ENCODE measurements at regions not wholly inside any gene's neighbourhood (a gene's known extent, or its start where the extent isn't known, plus 50 kb on each side); places are given as distances from the start of the nearest gene placed in this dataset.
A peak's percentile ranks its signal among the peaks of the same experiment; 100 is the strongest.

DNA sequence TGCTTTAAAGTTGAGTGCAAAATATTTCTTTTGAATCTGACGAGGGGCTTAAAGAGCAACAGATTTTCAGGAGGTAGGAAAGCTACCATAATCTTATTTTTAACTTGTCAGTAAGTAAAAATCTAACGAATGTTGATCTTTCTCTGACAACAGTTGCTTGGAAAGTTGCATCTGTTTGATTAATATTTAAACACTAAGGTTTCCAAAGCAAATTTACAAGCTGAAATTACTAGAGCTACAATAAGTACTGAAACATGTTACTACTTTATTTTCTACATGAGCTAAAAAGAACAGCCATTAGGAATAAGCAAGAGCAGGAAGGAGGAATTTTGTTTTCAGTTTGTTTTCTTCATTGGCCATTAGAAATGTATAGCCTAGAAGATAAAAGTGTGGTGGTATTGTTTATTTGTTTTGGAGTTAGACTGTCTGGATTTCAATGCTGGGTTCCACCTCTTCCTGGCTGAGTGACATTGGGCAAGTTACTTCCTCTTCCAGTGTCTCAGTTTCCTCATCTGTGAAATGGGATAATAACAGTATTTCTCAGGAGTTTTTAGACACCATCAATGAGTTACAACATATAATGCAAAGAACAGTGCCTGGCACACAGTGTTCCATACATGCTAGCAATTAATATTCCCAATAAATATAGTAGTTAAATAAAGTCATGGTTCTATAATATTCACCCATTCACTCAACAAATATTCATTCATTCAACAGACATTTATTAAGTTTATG lies 87.9 kb upstream of the FLRT2 start:
- TF ChIP-seq, protein P1, sequence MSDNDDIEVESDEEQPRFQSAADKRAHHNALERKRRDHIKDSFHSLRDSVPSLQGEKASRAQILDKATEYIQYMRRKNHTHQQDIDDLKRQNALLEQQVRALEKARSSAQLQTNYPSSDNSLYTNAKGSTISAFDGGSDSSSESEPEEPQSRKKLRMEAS (IDR thresholded peaks at IDR 0.05; ENCODE audit: low read depth, low read length) = no peak
- TF ChIP-seq MYC (IDR thresholded peaks at IDR 0.05; ENCODE audit: low read depth, low read length) (no peak), POLR2A (IDR thresholded peaks at IDR 0.05; ENCODE audit: extremely low read depth, insufficient read length) (no peak)
- TF ChIP-seq, protein P2, sequence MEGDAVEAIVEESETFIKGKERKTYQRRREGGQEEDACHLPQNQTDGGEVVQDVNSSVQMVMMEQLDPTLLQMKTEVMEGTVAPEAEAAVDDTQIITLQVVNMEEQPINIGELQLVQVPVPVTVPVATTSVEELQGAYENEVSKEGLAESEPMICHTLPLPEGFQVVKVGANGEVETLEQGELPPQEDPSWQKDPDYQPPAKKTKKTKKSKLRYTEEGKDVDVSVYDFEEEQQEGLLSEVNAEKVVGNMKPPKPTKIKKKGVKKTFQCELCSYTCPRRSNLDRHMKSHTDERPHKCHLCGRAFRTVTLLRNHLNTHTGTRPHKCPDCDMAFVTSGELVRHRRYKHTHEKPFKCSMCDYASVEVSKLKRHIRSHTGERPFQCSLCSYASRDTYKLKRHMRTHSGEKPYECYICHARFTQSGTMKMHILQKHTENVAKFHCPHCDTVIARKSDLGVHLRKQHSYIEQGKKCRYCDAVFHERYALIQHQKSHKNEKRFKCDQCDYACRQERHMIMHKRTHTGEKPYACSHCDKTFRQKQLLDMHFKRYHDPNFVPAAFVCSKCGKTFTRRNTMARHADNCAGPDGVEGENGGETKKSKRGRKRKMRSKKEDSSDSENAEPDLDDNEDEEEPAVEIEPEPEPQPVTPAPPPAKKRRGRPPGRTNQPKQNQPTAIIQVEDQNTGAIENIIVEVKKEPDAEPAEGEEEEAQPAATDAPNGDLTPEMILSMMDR (IDR thresholded peaks at IDR 0.05; ENCODE audit: low read depth, low read length) = no peak
- no peak for DNase-seq (ENCODE audit: low read depth)
- H3K4me3 ChIP-seq (ENCODE audit: low read depth, low read length) = no peak overlapping the region

- TF ChIP-seq, protein P1 (IDR thresholded peaks at IDR 0.05; ENCODE audit: low read depth, low read length) = no peak
- TF ChIP-seq, protein P2 (IDR thresholded peaks at IDR 0.05; ENCODE audit: low read depth, low read length) = no peak
- TF ChIP-seq MYC (IDR thresholded peaks at IDR 0.05; ENCODE audit: low read depth, low read length) = no peak
- no peak for TF ChIP-seq POLR2A (IDR thresholded peaks at IDR 0.05; ENCODE audit: extremely low read depth, insufficient read length)
- DNase-seq (ENCODE audit: low read depth) = no peak
- no peak overlapping the region for H3K4me3 ChIP-seq (ENCODE audit: low read depth, low read length)
Measured at GRCh38 chr14:85442996-85443395, 86.9 kb upstream of the FLRT2 start.

- peak; percentile 2 for DNase-seq (ENCODE audit: low read depth)
- H3K4me3 ChIP-seq (ENCODE audit: low read depth, low read length) = no peak overlapping the region
- TF ChIP-seq, protein P2 (IDR thresholded peaks at IDR 0.05; ENCODE audit: low read depth, low read length) = no peak
- TF ChIP-seq POLR2A (IDR thresholded peaks at IDR 0.05; ENCODE audit: extremely low read depth, insufficient read length) (no peak), MYC (IDR thresholded peaks at IDR 0.05; ENCODE audit: low read depth, low read length) (no peak)
- TF ChIP-seq, protein P1 (IDR thresholded peaks at IDR 0.05; ENCODE audit: low read depth, low read length) = no peak
Measured at GRCh38 chr14:85444635-85445034, 85.3 kb upstream of the FLRT2 start.

DNA sequence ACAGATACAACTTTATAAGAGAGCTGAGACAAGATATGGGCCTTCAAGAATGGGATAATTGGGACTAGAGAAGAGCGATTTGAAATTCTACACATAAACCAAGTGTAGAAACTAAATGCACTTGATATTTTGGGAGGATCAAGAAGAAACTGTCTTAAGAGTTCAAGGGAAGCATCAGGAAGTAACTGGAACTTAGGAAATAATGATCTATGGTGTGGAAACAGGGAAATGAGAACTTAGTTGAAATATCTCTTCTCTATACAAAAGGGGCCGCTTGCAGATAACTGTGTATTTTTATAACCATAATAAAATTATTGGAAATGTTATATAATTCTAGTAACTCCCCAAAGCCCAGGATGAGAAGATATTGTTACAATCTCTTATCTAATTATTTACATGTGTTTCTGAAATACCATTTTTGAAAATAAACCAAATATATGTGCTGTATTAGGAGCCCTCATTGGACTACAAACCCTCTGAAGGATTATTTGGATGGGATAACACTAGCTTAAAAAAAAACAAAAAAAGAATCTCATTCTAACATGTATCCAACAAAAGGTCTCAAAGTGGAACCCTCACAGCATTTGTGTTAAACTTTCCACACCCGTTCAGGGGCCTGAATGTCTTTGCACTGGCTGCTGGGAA lies 84.7 kb upstream of the FLRT2 start:
- TF ChIP-seq, protein P1 (IDR thresholded peaks at IDR 0.05; ENCODE audit: low read depth, low read length) = no peak
- no peak for TF ChIP-seq MYC (IDR thresholded peaks at IDR 0.05; ENCODE audit: low read depth, low read length)
- no peak for TF ChIP-seq POLR2A (IDR thresholded peaks at IDR 0.05; ENCODE audit: extremely low read depth, insufficient read length)
- TF ChIP-seq, protein P2 (IDR thresholded peaks at IDR 0.05; ENCODE audit: low read depth, low read length) = no peak
- DNase-seq (ENCODE audit: low read depth) = no peak
- no peak overlapping the region for H3K4me3 ChIP-seq (ENCODE audit: low read depth, low read length)

DNA sequence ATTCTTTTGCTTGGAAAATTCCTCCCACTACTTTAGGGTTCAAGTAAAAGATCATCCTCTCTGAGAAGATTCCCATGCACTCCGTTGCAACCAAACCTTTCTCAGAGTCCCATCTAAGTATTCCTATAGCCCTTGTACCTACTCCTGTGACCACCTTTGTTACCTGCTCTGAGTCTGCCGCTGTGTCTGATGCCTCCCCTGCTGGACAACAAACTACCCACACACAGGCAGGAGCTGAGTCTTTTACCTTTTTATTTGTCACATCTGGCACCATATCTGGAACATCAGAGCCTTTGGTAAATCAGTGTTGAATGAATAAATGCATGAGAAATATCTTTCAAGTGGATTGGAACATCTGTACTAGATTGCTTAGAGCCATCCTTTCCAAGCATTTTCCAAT lies 82.1 kb upstream of the FLRT2 start:
- TF ChIP-seq, protein P1 (IDR thresholded peaks at IDR 0.05; ENCODE audit: low read depth, low read length) = no peak
- TF ChIP-seq MYC (IDR thresholded peaks at IDR 0.05; ENCODE audit: low read depth, low read length) = no peak
- no peak for TF ChIP-seq POLR2A (IDR thresholded peaks at IDR 0.05; ENCODE audit: extremely low read depth, insufficient read length)
- TF ChIP-seq, protein P2 (IDR thresholded peaks at IDR 0.05; ENCODE audit: low read depth, low read length) = no peak
- no peak for DNase-seq (ENCODE audit: low read depth)
- H3K4me3 ChIP-seq (ENCODE audit: low read depth, low read length) = no peak overlapping the region

Data from NB4 (cell line).